ENCODE measurements at regions not wholly inside any gene's neighbourhood (a gene's known extent, or its start where the extent isn't known, plus 50 kb on each side); places are given as distances from the start of the nearest gene placed in this dataset.

DNA sequence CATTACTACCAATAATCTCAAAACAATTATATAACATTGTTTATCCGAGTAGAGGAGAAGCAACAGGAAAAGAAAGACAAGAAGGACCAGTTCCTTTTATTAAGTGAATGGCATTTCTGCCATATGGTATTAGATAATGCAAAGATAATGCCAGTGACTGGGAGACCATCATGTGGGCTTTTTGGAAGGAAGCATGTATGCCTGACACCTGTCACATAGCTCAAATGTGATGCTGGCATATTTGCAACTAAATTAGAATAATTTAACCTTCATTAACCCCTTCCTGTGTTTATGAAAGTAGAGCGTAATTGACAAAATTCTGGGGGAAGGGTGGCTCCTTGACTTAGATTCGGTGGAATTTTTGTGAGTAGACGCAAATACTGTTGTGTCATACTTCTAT is 733.0 kb downstream of the TUSC7 start:
- TF ChIP-seq, protein P1, sequence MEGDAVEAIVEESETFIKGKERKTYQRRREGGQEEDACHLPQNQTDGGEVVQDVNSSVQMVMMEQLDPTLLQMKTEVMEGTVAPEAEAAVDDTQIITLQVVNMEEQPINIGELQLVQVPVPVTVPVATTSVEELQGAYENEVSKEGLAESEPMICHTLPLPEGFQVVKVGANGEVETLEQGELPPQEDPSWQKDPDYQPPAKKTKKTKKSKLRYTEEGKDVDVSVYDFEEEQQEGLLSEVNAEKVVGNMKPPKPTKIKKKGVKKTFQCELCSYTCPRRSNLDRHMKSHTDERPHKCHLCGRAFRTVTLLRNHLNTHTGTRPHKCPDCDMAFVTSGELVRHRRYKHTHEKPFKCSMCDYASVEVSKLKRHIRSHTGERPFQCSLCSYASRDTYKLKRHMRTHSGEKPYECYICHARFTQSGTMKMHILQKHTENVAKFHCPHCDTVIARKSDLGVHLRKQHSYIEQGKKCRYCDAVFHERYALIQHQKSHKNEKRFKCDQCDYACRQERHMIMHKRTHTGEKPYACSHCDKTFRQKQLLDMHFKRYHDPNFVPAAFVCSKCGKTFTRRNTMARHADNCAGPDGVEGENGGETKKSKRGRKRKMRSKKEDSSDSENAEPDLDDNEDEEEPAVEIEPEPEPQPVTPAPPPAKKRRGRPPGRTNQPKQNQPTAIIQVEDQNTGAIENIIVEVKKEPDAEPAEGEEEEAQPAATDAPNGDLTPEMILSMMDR (IDR thresholded peaks at IDR 0.05) = no peak

DNA sequence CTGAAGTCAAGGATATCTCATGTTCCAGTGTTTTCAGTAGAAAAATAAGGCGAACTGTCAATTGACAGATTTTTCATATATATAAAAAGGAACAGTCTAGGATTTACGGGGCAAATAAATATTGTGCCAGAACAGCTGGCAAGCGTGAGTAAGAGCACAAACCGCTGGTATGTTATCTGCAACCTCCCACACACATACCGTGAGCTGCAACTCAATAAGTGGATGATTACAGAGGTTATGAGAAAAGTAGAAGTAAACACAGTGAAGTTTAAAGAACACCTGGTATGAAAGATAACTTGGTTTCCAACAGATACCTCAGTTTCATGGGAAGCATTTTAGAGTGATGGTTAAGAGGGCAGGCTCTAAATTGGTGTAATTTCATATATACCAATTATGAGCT is 733.4 kb downstream of the TUSC7 start:
- TF ChIP-seq, protein P1 (IDR thresholded peaks at IDR 0.05) = no peak

DNA sequence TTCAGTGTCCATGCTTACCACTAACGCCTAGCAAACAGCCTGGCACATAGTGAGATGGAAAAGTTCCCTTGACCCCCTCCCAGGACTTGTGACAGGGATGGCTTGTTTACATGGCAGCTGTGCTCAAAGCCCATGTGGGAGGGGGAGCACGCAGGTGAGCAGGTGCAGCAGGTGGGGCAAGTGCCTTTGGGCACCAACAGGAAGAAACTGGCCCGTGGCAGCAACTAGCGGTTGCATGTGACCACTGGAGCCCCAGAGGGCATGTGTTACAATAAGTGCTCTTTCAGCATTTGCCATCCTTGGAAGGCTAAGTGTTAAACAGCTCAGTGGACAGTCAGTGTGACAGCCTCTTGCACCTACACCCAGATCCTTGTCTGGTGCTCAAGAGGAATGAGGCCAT is 734.6 kb downstream of the TUSC7 start:
- TF ChIP-seq, protein P1 (IDR thresholded peaks at IDR 0.05) = no peak

DNA sequence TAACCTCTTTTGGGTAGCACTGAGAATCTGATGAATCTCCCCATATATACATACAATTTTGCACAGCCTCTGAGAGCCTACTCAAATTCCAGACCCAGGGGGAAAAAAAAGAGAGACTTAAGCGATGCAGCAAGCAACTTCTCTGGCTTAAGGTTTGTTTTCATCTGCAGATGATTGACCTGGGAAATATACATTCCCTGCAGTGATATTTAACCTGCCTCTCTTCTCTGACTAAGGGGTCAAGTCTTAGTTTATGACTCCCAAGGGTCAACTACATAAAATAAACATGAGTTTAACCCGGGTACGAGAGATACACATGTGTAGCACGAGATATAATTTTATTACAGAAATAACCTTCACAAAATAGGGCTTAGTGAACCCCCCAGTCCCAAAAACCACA is 737.8 kb downstream of the TUSC7 start:
- TF ChIP-seq, protein P1 (IDR thresholded peaks at IDR 0.05) = no peak

DNA sequence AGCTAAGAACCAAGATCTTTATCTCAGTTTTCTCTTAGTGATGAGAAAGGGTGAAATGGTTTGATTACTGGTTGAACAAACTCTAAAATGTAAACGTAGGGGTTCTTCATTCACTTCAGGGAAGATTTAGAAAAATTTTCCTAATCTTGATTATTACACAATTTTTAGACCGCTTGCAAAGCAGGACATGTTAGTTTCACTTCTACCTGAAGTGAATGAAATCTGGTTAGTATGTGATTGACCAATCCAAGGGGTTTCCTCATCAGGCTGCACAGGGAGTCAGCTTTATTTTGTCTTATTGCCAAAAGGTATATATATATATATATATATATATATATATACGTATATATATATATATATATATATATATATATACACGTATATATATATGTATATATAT is 740.4 kb downstream of the TUSC7 start:
- TF ChIP-seq, protein P1 (IDR thresholded peaks at IDR 0.05) = no peak

DNA sequence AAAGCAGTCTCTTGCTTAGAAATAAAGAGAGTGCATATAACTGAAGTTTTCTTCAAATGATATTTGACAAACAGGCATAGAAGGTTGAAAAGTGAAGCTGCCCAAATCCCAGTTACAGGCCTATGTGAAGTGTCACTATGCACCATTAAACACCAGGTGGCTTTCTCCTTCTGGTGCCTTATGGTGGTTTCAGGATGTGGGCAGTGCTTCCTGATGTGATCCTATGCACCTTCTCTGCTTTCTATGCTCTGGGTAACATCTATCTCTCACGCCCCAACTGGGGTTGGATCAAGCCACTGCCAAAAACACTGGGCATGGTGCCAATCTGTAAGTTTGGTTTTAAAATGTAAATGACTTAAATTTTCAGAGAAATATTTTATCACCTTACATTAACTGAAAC is 744.7 kb downstream of the TUSC7 start:
- TF ChIP-seq, protein P1 (IDR thresholded peaks at IDR 0.05) = no peak

DNA sequence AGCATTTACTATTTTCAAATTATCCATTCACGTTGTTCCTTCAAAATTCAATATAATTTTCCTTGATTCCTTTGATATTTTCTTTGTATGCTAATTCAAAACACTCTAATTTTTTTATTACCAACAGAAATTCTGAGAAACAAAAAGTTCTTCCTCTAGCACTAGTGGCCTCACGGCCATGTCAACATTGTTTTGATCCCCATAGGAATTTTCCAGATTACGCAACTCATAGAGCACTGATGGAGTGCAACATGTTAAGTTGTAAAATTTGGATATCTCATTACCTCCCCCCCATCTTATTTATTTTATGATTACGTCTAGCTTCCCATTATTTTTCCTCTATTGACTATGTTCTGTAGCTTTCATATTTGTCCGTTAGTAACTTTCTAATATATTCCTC is 745.3 kb downstream of the TUSC7 start:
- TF ChIP-seq, protein P1 (IDR thresholded peaks at IDR 0.05) = no peak

DNA sequence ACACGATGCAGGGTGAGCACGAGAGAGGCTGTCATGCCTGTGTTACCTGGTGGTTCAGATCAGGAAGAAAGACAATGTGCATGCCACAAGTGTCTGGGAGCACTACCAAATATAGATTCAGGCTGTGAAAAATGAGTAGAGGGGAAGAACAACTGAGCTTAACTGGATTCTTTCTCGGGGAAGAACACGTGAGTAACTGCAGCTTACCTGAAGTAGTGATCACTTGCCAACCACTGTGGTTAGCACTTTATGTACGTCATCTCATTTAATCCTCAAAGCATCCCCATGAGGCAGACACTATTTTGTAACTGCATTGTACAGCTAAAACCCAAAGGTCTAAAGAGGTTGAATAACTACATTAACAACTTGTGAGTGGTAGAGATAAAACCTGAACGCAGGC is 746.2 kb downstream of the TUSC7 start:
- TF ChIP-seq, protein P1 (IDR thresholded peaks at IDR 0.05) = no peak

Data from LNCAP (cell line).